ENCODE measurements at regions not wholly inside any gene's neighbourhood (a gene's known extent, or its start where the extent isn't known, plus 50 kb on each side); places are given as distances from the start of the nearest gene placed in this dataset.

DNA sequence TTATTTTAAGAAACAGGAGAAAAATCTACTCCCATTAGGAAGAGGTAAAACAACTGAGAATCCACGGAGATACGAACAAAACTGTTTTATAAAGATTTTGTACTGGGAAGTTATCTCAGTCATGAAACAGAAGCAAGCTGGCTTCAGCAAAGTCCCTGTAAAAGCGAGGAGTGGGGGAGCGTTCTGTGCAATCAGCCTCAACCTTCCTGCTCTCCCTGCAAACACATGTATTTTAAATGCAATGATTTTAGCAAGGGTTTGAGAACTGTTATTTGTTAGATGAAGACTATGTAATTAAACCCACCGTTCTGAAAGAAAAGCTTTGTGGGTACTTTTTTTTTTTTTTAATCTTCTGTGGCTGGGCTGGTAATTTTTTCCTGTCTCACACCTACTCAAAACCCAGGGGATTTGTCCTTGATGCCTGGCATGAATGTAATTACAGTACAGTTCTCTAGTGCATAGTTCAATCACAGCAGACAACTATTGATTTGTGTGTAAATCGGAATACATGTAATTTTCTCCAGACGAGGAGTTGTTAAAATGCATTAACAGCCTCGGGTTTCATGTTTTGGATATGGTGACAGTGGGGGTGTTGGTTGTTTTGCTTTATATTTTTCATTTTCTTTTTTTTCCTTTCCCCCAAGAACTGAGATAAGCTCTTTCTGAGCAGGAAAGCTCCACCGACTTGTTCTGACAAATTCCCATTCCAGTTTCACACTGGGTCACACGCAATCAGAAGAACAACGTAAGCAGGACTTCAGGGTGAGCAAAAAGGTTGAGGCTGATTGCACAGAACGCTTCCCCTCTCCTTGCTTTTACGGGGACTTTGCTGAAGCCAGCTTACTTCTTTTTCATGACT, 153.6 kb downstream of the PHLDA1 start:
- TF ChIP-seq GATA2 (IDR thresholded peaks at IDR 0.05; ENCODE audit: low read depth, low read length): no peak
- no peak for TF ChIP-seq GATA3 (IDR thresholded peaks at IDR 0.05; ENCODE audit: low read depth, low read length)

DNA sequence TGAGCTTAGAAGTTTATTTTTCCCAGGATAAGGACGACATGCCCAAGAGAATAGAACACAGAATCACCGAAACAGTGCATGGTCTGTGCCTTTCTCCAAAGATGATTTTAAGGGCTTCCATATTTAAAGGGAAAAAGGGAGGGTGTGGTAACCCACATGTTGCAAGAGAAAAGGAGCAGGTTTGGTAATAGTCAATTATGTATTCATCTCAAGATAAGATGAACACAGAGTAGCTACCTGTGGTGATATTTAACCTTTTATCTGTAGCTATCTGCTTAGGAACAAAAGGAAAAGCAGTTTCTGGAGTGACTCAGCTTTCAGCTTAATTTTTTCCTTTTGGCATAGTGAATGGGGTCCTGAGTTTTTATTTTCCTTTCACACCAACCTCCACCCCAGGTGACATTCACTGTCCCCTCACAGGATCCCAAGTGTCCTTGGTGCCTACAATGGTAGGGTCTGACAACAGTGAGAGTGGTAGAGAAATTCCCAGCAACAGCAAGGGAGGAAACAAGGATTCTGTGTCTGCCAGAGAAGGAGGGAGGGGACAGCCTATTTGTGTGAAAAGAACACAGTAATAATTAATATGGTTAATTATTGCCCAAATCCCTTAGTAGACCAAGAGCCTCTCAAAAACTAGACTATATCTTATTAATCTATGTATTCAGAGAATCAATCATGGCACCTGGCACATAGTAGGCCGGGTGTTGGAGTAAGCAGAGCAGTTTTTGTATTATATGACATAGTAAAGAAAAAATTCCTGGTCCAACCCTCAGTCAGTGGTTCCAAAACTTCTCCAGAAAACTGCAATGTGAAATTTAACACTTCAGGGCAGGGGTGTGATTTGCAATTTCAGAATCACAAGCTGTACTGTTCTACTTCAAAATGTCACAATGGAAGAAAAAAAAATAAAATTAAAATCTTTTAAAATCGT, 154.5 kb downstream of the PHLDA1 start:
- TF ChIP-seq GATA3 (IDR thresholded peaks at IDR 0.05; ENCODE audit: low read depth, low read length): no peak
- TF ChIP-seq GATA2 (IDR thresholded peaks at IDR 0.05; ENCODE audit: low read depth, low read length): no peak

DNA sequence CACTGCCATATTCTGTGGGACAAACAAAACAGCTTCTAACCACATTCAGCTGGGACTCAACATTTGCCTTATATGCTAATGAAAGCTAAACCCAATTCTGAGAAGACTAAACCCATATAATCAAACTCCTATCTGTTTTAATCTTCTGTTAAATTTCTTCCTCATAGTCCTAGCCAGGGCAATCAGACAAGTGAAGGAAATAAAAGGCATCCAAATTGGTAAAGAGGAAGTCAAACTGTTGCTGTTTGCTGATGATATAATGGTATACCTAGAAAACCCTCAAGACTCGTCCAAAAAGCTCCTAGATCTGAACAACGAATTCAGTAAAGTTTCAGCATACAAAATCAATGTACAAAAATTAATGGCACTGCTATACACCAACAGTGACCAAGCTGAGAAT, 157.1 kb downstream of the PHLDA1 start:
- TF ChIP-seq GATA2 (IDR thresholded peaks at IDR 0.05; ENCODE audit: low read depth, low read length) (no peak), GATA3 (IDR thresholded peaks at IDR 0.05; ENCODE audit: low read depth, low read length) (no peak)

DNA sequence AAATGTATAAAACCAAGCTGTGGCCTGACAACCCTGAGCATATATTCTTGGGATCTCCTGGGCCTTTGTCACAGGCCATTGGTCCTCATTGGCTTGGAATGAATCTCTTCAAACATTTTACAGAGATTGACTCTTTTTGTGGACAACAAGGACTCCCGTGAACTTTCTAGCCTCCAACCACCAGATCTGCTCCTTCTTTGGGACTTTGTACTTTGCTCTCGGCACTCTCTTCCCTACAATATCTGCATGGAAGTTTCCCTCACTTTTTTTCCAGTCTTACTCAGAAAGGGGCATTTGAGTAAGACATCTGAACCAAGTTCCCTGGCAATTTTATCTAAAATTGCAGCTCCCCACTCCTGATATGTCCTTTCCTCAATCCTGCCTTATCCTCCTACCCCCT, 158.8 kb downstream of the PHLDA1 start:
- TF ChIP-seq GATA3 (IDR thresholded peaks at IDR 0.05; ENCODE audit: low read depth, low read length) (no peak), GATA2 (IDR thresholded peaks at IDR 0.05; ENCODE audit: low read depth, low read length) (no peak)

DNA sequence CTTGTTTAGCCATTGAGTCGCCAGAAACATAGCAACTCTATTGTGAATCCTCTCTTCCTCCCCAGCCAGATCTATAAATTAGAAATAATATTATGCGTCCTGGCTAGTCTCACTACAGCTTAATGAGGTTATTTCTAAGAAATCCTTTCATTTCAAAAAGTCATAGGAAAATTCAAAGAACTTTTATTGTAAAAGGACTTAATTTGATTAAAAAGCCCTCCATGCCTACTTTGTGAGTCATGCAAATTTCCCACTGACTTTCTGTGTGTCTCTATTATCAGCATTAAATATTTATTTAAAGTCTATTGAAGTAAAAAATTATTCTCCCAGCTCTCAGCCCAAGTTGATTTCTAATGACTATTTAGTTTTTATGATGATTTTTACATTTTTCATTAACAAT, 160.7 kb downstream of the PHLDA1 start:
- TF ChIP-seq GATA3 (IDR thresholded peaks at IDR 0.05; ENCODE audit: low read depth, low read length) (no peak), GATA2 (IDR thresholded peaks at IDR 0.05; ENCODE audit: low read depth, low read length) (no peak)

DNA sequence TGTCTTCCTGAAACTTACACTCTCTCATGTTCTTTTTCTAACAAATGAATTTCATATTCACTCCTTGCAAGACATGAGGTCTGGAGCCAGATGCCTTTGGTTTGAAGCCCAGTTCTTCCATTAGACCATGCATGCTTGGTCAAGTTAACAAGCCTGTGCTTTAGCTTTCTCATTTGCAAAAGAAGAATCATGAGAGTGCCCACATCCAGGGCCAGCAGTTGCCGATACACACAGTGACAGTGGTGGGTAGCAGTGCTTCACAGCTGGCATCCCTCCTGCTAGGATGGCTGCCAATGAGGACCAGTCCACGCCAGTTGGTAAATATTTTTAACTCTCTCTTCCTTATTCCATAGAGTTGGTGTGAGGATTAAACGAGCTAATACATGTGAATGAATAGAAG, 163.1 kb downstream of the PHLDA1 start:
- no peak for TF ChIP-seq GATA3 (IDR thresholded peaks at IDR 0.05; ENCODE audit: low read depth, low read length)

DNA sequence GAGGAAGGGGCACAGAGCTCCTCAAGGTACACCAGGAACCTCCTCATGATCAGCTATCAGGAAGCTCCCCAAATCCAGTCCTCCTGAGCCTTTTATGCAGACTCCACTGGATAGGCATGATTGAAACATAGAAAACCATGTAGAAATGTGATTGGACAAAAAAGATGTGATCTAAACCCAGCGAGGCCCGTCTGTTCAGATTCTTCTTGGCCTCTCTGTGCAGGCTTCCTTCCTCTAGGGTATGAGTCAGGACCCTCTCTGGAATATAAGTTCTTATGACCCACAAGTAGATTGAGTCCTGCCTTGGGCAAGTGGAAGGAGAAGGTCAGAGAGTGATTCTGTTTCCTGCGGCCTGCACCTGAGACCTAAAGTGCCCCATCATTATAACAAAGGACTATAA, 166.3 kb downstream of the PHLDA1 start:
- TF ChIP-seq GATA2 (IDR thresholded peaks at IDR 0.05; ENCODE audit: low read depth, low read length) (no peak), GATA3 (IDR thresholded peaks at IDR 0.05; ENCODE audit: low read depth, low read length) (no peak)

DNA sequence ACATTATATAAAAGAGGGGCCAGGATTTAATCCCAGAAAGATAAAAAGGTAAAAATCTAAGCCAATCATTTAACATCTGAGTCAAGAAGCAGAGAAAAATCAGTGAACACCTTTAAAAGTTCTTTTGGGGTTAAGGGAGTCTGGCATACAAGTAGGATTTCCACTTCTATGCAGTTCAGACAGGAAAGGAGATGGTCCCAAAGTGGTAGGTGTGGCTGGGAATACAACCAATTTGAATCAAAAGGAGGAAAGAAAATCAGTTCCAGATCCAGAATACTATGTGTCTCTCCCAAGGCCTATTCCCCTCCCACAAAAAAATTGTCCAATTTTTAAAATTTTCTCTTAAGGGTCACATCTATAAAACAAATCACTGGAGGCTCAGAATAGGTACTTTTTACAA, 167.4 kb downstream of the PHLDA1 start:
- TF ChIP-seq GATA2 (IDR thresholded peaks at IDR 0.05; ENCODE audit: low read depth, low read length) (no peak), GATA3 (IDR thresholded peaks at IDR 0.05; ENCODE audit: low read depth, low read length) (no peak)

DNA sequence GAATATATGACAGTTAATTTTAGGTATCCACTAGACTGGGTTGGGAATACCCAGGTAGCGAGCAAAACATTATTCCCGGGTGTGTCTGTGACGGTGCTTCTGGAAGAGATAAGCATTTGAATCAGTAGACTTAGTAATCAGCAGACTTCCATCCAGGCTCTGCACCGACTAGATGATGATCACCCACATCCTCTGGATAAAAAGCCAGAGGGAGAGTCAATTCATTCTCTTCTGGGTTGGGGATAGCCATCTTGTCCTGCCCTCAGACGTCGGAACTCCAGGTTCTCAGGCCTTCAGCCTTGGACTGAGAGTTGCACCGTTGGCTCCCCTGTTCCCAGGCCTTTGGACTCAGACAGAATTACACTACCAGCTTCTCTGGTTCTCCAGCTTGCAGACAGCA, 168.0 kb downstream of the PHLDA1 start:
- TF ChIP-seq GATA2 (IDR thresholded peaks at IDR 0.05; ENCODE audit: low read depth, low read length) (no peak), GATA3 (IDR thresholded peaks at IDR 0.05; ENCODE audit: low read depth, low read length) (no peak)

DNA sequence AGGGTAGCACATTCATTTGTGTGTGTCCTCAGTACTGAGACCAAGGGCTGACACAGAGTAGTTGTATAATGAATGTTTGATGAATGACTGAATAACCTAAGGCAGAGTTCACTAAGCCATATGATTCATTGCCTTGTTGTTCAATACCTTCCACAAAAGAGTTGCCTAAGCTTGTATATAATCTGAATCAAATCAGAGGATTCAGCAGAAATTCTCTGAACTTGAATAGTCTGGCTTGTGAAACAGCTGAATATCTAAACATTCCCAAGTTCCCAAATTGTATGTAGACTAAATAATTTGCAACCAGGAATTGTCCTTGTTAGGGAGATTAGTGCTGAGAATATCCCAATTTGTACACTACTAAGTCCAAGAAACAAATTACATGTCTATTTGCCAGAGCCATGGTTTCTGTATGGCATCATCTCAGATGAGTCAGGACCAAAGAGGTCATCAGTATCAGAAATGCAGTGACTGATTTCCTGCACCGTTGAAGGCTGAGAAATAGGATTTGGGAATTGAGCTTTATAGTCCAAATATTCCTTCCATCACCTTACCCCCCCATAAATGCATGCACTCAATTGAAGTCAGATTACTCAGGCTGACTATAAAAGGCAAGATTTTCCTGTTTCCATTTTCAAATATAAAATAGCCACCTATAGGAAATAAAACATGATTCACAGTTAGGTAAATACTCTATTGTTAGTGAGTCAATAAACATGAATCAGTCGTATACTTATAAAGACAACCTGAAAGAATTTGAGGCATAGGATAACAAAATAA, 168.7 kb downstream of the PHLDA1 start:
- no peak for TF ChIP-seq GATA2 (IDR thresholded peaks at IDR 0.05; ENCODE audit: low read depth, low read length)
- no peak for TF ChIP-seq GATA3 (IDR thresholded peaks at IDR 0.05; ENCODE audit: low read depth, low read length)

DNA sequence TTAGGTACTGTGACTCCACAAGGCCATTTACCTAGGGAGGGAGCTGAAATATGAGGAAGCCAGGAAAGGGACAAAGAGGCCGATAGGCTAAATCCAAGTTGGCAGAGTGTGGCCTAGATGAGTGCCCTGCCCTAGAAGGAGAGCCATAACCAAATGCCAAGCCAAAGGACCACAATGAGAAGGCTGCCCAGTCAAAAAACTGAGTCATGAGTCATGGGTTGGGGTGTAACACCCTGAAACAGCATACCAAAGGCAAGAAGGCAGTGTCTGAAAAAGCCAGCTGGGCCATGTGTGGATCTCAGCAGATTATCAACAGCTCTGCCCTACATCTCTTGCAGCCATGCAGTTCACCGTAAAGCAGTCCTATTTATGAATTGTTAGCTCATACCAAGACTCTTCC, 171.7 kb downstream of the PHLDA1 start:
- TF ChIP-seq GATA3 (IDR thresholded peaks at IDR 0.05; ENCODE audit: low read depth, low read length): no peak
- no peak for TF ChIP-seq GATA2 (IDR thresholded peaks at IDR 0.05; ENCODE audit: low read depth, low read length)

DNA sequence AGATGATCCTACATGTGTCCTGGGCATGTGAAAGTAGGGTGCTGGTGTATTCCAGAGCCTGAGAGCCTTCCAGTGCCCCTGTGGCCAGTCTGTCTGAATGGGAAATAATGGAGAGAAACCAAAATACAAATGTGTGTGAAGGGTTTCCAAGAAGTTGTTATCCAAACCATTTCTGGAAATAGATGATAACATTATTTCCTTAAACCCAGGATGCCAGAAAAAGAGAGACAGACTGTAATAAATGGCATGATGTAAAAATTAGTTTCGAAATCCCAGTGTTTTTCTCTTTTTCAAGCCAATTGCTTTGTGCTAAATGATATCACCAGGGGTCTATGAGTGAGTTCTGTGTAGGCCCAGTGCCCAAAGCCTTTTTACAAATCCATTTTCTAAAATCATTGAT, 175.3 kb downstream of the PHLDA1 start:
- TF ChIP-seq GATA2 (IDR thresholded peaks at IDR 0.05; ENCODE audit: low read depth, low read length) (no peak), GATA3 (IDR thresholded peaks at IDR 0.05; ENCODE audit: low read depth, low read length) (no peak)

DNA sequence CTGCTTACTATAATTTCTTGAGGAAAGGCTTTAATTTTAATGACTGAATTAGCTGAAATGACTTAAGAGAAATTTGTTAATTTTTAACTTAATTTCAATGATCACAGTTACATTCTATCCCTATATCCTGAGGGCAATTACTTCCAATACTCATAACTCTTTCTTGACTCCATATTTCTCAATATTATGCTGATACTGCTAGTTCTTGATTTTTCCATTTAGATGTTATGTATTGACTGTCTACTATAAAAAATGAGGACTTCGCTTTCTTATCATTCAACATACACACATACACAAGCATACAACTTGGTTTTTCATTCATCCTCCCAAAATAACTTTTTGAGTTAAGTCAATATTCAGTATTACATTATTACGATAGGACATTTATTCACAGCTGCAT, 176.2 kb downstream of the PHLDA1 start:
- TF ChIP-seq GATA3 (IDR thresholded peaks at IDR 0.05; ENCODE audit: low read depth, low read length) (no peak), GATA2 (IDR thresholded peaks at IDR 0.05; ENCODE audit: low read depth, low read length) (no peak)

DNA sequence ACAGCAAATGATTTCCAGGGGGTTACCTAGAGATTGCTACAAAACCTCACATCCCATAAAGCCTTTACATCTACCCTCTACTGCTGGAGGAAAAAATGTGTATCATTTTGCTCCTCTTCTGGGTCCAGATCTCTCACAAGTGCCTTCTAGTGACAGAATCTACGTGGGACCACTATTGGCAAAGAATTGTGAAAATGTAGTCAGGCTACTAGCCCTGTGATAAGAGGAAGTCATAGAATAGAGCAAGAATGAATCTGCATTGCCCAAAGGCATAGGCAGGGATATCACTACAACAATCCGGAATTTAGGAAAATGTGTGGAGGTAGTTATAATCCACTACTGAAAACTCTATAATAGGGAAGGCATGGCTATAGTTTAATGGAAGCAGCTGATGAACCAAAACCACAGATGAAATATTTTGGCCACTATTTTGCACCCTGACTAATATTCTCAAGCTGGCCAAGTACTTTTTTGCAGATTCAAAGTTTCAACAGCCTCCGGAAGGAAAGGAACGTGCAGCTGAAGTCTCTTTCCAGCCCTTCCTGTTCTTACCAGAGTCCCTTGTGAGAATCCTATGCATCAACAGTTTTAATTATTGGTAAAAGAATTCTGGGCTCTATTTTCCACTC, 176.8 kb downstream of the PHLDA1 start:
- TF ChIP-seq GATA3 (IDR thresholded peaks at IDR 0.05; ENCODE audit: low read depth, low read length) (no peak), GATA2 (IDR thresholded peaks at IDR 0.05; ENCODE audit: low read depth, low read length) (no peak)

All from SH-SY5Y (cell line).